SK-N-SH (cell line): ENCODE measurements at regions not wholly inside any gene's neighbourhood (a gene's known extent, or its start where the extent isn't known, plus 50 kb on each side); places are given as distances from the start of the nearest gene placed in this dataset.

Experiments
- CTCF ChIA-PET: fragments of 300-600, 350-600 bp; formaldehyde crosslinking; extraction: SDS; loops from one replicate; lab custom pipeline; 2021; lab: Yijun Ruan, JAX
- POLR2A ChIA-PET: fragments of 350-600 bp; sonication (Branson Sonifier 250); formaldehyde crosslinking; extraction: SDS; loops from one replicate; lab custom pipeline; 2020; ENCODE audit warnings: antibody characterized with exemption, inconsistent platforms; lab: Yijun Ruan, JAX
- DNase-seq: peaks from one replicate; pipeline ENCODE4 v3.0.0; 2012
- H2AFZ ChIP-seq: fragments of 200-600 bp; sonication (generic); 2 replicates; pipeline ENCODE4 v1.8.1; 2016; ENCODE audit warnings: antibody characterized with exemption, mild to moderate bottlenecking, low read depth
- H3F3A ChIP-seq: fragments of 200-600 bp; sonication (generic); replicated peaks from 2 replicates; pipeline ENCODE3; 2016; ENCODE audit warnings: antibody characterized with exemption, mild to moderate bottlenecking; ENCODE audit not compliant: insufficient read depth
- H3K27ac ChIP-seq, 2 experiments: fragments of 200-500 bp in 1 of 2; fragments of 200-600 bp in 1 of 2; sonication (Bioruptor generic) in 1 of 2; sonication (generic), shearing (Covaris generic) in 1 of 2; 2 replicates each; pipeline versions ENCODE4 v1.5.1 to v1.6.1; 2014 to 2016; ENCODE audit warnings: low read depth in 2 of 2, inconsistent platforms in 1 of 2, low read length in 1 of 2, mild to moderate bottlenecking in 1 of 2, mixed read lengths in 1 of 2
- H3K27me3 ChIP-seq: fragments of 200-600 bp; sonication (generic), shearing (Covaris generic); 2 replicates; pipeline ENCODE4 v1.6.1; 2016; ENCODE audit warnings: mixed run types; ENCODE audit not compliant: insufficient read depth
- H3K36me3 ChIP-seq, 2 experiments: fragments of 200-500 bp in 1 of 2; fragments of 200-600 bp in 1 of 2; sonication (Bioruptor generic) in 1 of 2; sonication (generic) in 1 of 2; replicated peaks in 1 of 2; 2 replicates each; pipeline versions ENCODE3 to v1.5.1; 2014 to 2016; ENCODE audit warnings: low read length in 1 of 2, mild to moderate bottlenecking in 1 of 2; ENCODE audit not compliant: insufficient read depth in 2 of 2, control insufficient read depth in 1 of 2
- H3K4me1 ChIP-seq, 2 experiments: fragments of 200-500 bp in 1 of 2; fragments of 200-600 bp in 1 of 2; sonication (Bioruptor generic) in 1 of 2; sonication (generic), shearing (Covaris generic) in 1 of 2; 2 replicates each; pipeline versions ENCODE4 v1.5.1 to v1.6.1; 2014 to 2016; ENCODE audit warnings: low read depth in 1 of 2, low read length in 1 of 2, mixed run types in 1 of 2; ENCODE audit not compliant: insufficient read depth in 2 of 2, control insufficient read depth in 1 of 2
- H3K4me2 ChIP-seq: fragments of 200-600 bp; sonication (generic), shearing (Covaris generic); 2 replicates; pipeline ENCODE4 v1.6.1; 2017; ENCODE audit warnings: mixed run types
- H3K4me3 ChIP-seq, 2 experiments: fragments of 200-500 bp in 1 of 2; fragments of 200-600 bp in 1 of 2; sonication (Bioruptor generic) in 1 of 2; sonication (generic), shearing (Covaris generic) in 1 of 2; 2 replicates each; pipeline versions ENCODE4 v1.5.1 to v1.8.1; 2014 to 2016; ENCODE audit warnings: low read depth in 2 of 2, inconsistent platforms in 1 of 2, low read length in 1 of 2, mild to moderate bottlenecking in 1 of 2, mixed read lengths in 1 of 2, moderate library complexity in 1 of 2
- H3K79me2 ChIP-seq: fragments of 200-600 bp; sonication (generic); 2 replicates; pipeline ENCODE4 v1.8.1; 2017; ENCODE audit warnings: mild to moderate bottlenecking; ENCODE audit not compliant: insufficient read depth
- H3K9ac ChIP-seq: fragments of 200-600 bp; sonication (generic); 2 replicates; pipeline ENCODE4 v1.6.1; 2017; ENCODE audit warnings: mixed run types
- H3K9me2 ChIP-seq: fragments of 200-600 bp; sonication (generic); 2 replicates; pipeline ENCODE4 v1.6.1; 2017; ENCODE audit warnings: mixed run types
- H3K9me3 ChIP-seq: fragments of 200-600 bp; sonication (generic); 2 replicates; pipeline ENCODE4 v1.6.1; 2017; ENCODE audit warnings: mixed run types, mild to moderate bottlenecking, moderate library complexity
- H4K20me1 ChIP-seq: fragments of 200-600 bp; sonication (generic); 2 replicates; pipeline ENCODE4 v1.6.1; 2017; ENCODE audit warnings: mild to moderate bottlenecking, mixed run types; ENCODE audit not compliant: insufficient read depth
- CHD2 ChIP-seq: fragments of 150-350 bp; IDR thresholded peaks from 2 replicates; pipeline ENCODE4 v1.6.1; 2018; ENCODE audit warnings: low read length; ENCODE audit not compliant: partially characterized antibody
- EP300 ChIP-seq, 2 experiments: IDR thresholded peaks; 2 replicates each; pipeline versions ENCODE4 v1.4.0 to v1.6.1; 2012; ENCODE audit warnings: borderline replicate concordance in 1 of 2, low read depth in 1 of 2, low read length in 1 of 2
- FOXJ3 ChIP-seq: sonication (generic); formaldehyde crosslinking; IDR thresholded peaks from 2 replicates; pipeline ENCODE4 v1.5.1; 2020; ENCODE audit warnings: mild to moderate bottlenecking, missing genetic modification reagents
- FOXM1 ChIP-seq: IDR thresholded peaks from 2 replicates; pipeline ENCODE4 v1.4.0; 2012; ENCODE audit warnings: low read depth, mild to moderate bottlenecking
- GABPA ChIP-seq: IDR thresholded peaks from 2 replicates; pipeline ENCODE4 v1.4.0; 2012; ENCODE audit warnings: low read depth, mild to moderate bottlenecking
- MEF2A ChIP-seq: IDR thresholded peaks from 2 replicates; pipeline ENCODE4 v1.4.0; 2012; ENCODE audit warnings: low read depth, borderline replicate concordance
- NFIC ChIP-seq: IDR thresholded peaks from 2 replicates; pipeline ENCODE4 v1.4.0; 2012; ENCODE audit warnings: borderline replicate concordance
- NRF1 ChIP-seq: IDR thresholded peaks from 2 replicates; pipeline ENCODE4 v1.6.1; 2012; ENCODE audit warnings: low read depth, mild to moderate bottlenecking, low read length
- POLR2AphosphoS5 ChIP-seq: IDR thresholded peaks from 2 replicates; pipeline ENCODE4 v1.6.1; 2012; ENCODE audit warnings: low read depth, low read length
- RAD21 ChIP-seq: IDR thresholded peaks from 2 replicates; pipeline ENCODE4 v1.6.1; 2012; ENCODE audit warnings: mild to moderate bottlenecking, low read length
- RCOR1 ChIP-seq: fragments of 150-350 bp; IDR thresholded peaks from 2 replicates; pipeline ENCODE4 v1.6.1; 2017; ENCODE audit warnings: antibody characterized with exemption, low read length
- SIN3A ChIP-seq: IDR thresholded peaks from 2 replicates; pipeline ENCODE4 v1.6.1; 2012; ENCODE audit warnings: low read depth, mild to moderate bottlenecking, low read length, moderate library complexity, borderline replicate concordance
- TAF1 ChIP-seq: IDR thresholded peaks from 2 replicates; pipeline ENCODE4 v1.6.1; 2012; ENCODE audit warnings: low read depth, mild to moderate bottlenecking, low read length, moderate library complexity, borderline replicate concordance
- TEAD4 ChIP-seq: IDR thresholded peaks from 2 replicates; pipeline ENCODE4 v1.4.0; 2012; ENCODE audit warnings: mild to moderate bottlenecking, borderline replicate concordance; ENCODE audit not compliant: insufficient read depth
- YY1 ChIP-seq: IDR thresholded peaks from 2 replicates; pipeline ENCODE4 v1.4.0; 2012; ENCODE audit warnings: low read depth, mild to moderate bottlenecking
- WGBS: methylation state at CpG from one replicate; pipeline ENCODE4 v1.1.6; 2017; ENCODE audit warnings: low lambda C conversion rate; 5-methylcytosine and 5-hydroxymethylcytosine counted together
- TF ChIP-seq, protein P1 (sequence below): fragments of 200-600 bp; sonication (generic); IDR thresholded peaks from 2 replicates; pipeline ENCODE4 v1.6.1; 2017; ENCODE audit warnings: antibody characterized with exemption, mild to moderate bottlenecking, moderate library complexity
- TF ChIP-seq, protein P2 (sequence below): IDR thresholded peaks from 2 replicates; pipeline ENCODE4 v1.4.0; 2012; ENCODE audit warnings: low read depth, borderline replicate concordance
- TF ChIP-seq, protein P3 (sequence below): IDR thresholded peaks from 2 replicates; pipeline ENCODE4 v1.4.0; 2012; ENCODE audit warnings: low read depth
- TF ChIP-seq, protein P4 (sequence below): fragments of 150-350 bp; IDR thresholded peaks from 2 replicates; pipeline ENCODE4 v1.6.1; 2017; ENCODE audit warnings: antibody characterized with exemption, low read length, low read depth, borderline replicate concordance
- TF ChIP-seq, protein P5 (sequence below): fragments of 150-350 bp; IDR thresholded peaks from 2 replicates; pipeline ENCODE4 v1.6.1; 2016; ENCODE audit warnings: mild to moderate bottlenecking, low read depth, low read length

DNA sequence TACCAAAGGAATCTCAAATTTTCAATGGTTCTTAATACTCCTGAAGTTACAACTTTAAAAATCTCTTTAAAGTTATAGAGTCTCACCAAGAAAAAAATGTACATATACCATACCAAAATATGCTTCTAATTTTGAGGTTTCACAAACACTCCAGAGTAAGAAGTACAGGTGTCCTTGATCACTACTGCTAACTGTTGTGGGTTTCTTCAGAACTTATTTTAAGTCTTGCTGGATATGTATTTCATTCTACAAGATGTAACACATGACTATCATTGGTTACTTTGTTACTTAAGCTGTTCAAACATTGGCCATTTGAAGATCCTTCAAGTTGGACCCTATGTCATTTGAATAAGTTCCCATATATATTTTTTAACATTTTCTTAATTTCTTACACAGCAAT is 808.0 kb downstream of the PCDH19 start:
- Histone ChIP-seq H3K9ac (no peak overlapping the region), H3K9me2 (no peaks in the 10 kb centered on the region)
- TF ChIP-seq RCOR1 (no peak), FOXJ3 (CRISPR knock-in tag) (no peak), CHD2 (no peak), TEAD4 (no peak)
- TF ChIP-seq, protein P1, sequence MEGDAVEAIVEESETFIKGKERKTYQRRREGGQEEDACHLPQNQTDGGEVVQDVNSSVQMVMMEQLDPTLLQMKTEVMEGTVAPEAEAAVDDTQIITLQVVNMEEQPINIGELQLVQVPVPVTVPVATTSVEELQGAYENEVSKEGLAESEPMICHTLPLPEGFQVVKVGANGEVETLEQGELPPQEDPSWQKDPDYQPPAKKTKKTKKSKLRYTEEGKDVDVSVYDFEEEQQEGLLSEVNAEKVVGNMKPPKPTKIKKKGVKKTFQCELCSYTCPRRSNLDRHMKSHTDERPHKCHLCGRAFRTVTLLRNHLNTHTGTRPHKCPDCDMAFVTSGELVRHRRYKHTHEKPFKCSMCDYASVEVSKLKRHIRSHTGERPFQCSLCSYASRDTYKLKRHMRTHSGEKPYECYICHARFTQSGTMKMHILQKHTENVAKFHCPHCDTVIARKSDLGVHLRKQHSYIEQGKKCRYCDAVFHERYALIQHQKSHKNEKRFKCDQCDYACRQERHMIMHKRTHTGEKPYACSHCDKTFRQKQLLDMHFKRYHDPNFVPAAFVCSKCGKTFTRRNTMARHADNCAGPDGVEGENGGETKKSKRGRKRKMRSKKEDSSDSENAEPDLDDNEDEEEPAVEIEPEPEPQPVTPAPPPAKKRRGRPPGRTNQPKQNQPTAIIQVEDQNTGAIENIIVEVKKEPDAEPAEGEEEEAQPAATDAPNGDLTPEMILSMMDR = no peak
- TF ChIP-seq, protein P2, sequence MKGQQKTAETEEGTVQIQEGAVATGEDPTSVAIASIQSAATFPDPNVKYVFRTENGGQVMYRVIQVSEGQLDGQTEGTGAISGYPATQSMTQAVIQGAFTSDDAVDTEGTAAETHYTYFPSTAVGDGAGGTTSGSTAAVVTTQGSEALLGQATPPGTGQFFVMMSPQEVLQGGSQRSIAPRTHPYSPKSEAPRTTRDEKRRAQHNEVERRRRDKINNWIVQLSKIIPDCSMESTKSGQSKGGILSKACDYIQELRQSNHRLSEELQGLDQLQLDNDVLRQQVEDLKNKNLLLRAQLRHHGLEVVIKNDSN = no peak
- TF ChIP-seq, all 33 proteins: peak for 0
- no peaks in the 10 kb centered on the region for H3K79me2 ChIP-seq
- no peak overlapping the region for H3K4me2 ChIP-seq
- H3K27ac ChIP-seq = no peak overlapping the region
- H3K36me3 ChIP-seq = no peaks in the 10 kb centered on the region
- H4K20me1 ChIP-seq = no peaks in the 10 kb centered on the region
- H3K9me3 ChIP-seq = no peaks in the 10 kb centered on the region
- no peaks in the 10 kb centered on the region; a peak in 1 of 4 replicates for H3K4me1 ChIP-seq
- H3K27me3 ChIP-seq = no peaks in the 10 kb centered on the region
- CTCF ChIA-PET = no interaction called here
- POLR2A ChIA-PET = no interaction called here
- H3F3A ChIP-seq = no peaks in the 10 kb centered on the region
- no peak overlapping the region for H3K4me3 ChIP-seq
- no peak for DNase-seq
- H2AFZ ChIP-seq = no peak overlapping the region

DNA sequence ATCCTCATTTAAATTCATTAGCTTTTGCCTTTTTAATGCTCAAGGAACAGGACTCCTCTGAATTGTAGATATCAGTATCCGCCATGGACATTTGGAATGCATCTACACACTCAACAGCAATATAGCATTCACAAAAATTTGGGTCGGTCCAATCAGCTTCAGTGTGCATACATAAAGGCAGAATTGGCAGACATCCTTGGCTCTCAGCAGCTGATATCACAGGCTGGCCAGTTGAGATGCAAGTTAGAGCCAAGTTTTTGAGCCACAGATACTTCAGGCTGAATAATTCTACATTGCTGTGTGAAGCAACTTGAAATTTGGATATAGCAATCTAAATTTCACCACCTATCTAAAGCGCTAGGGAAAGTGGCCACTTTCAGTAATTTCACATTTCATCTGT is 821.1 kb downstream of the PCDH19 start:
- Histone ChIP-seq H3K9ac (no peak overlapping the region), H3K4me1 (no peaks in the 10 kb centered on the region; a peak in 2 of 4 replicates), H3K9me3 (no peaks in the 10 kb centered on the region), H4K20me1 (no peaks in the 10 kb centered on the region), H3K79me2 (no peaks in the 10 kb centered on the region), H3K4me3 (no peak overlapping the region), H3K9me2 (no peaks in the 10 kb centered on the region), H3K27me3 (no peaks in the 10 kb centered on the region)
- CTCF ChIA-PET = no interaction called here
- WGBS = 4% methylated on average over 3 of the region's 3 CpGs
- TF ChIP-seq FOXM1 = no peak
- TF ChIP-seq CHD2 = no peak
- TF ChIP-seq, protein P3, sequence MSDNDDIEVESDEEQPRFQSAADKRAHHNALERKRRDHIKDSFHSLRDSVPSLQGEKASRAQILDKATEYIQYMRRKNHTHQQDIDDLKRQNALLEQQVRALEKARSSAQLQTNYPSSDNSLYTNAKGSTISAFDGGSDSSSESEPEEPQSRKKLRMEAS = no peak
- no peak for TF ChIP-seq TEAD4
- TF ChIP-seq POLR2AphosphoS5 = no peak
- TF ChIP-seq MEF2A = no peak
- TF ChIP-seq, protein P4, sequence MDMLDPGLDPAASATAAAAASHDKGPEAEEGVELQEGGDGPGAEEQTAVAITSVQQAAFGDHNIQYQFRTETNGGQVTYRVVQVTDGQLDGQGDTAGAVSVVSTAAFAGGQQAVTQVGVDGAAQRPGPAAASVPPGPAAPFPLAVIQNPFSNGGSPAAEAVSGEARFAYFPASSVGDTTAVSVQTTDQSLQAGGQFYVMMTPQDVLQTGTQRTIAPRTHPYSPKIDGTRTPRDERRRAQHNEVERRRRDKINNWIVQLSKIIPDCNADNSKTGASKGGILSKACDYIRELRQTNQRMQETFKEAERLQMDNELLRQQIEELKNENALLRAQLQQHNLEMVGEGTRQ = no peak
- no peak for TF ChIP-seq RAD21
- TF ChIP-seq YY1 = no peak
- no peak for TF ChIP-seq FOXJ3 (CRISPR knock-in tag)
- TF ChIP-seq, protein P5, sequence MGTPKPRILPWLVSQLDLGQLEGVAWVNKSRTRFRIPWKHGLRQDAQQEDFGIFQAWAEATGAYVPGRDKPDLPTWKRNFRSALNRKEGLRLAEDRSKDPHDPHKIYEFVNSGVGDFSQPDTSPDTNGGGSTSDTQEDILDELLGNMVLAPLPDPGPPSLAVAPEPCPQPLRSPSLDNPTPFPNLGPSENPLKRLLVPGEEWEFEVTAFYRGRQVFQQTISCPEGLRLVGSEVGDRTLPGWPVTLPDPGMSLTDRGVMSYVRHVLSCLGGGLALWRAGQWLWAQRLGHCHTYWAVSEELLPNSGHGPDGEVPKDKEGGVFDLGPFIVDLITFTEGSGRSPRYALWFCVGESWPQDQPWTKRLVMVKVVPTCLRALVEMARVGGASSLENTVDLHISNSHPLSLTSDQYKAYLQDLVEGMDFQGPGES = no peak
- TF ChIP-seq, protein P2 = no peak
- TF ChIP-seq GABPA = no peak
- no peak for TF ChIP-seq SIN3A
- TF ChIP-seq NFIC = no peak
- TF ChIP-seq EP300 (IDR thresholded peaks at IDR 0.05; ENCODE audit: borderline replicate concordance in 1 of 2, low read depth in 1 of 2, low read length in 1 of 2) = no peak
- TF ChIP-seq NRF1 = no peak
- TF ChIP-seq TAF1 = no peak
- TF ChIP-seq, protein P1 = no peak
- TF ChIP-seq, all 33 proteins: peak for 0
- H3K36me3 ChIP-seq = no peaks in the 10 kb centered on the region
- POLR2A ChIA-PET = no interaction called here
- no peaks in the 10 kb centered on the region for H3F3A ChIP-seq
- no peak for DNase-seq
- H3K4me2 ChIP-seq = no peak overlapping the region
- H3K27ac ChIP-seq = no peak overlapping the region
- H2AFZ ChIP-seq = no peak overlapping the region
